ENCODE measurements at regions not wholly inside any gene's neighbourhood (a gene's known extent, or its start where the extent isn't known, plus 50 kb on each side); places are given as distances from the start of the nearest gene placed in this dataset.

DNA sequence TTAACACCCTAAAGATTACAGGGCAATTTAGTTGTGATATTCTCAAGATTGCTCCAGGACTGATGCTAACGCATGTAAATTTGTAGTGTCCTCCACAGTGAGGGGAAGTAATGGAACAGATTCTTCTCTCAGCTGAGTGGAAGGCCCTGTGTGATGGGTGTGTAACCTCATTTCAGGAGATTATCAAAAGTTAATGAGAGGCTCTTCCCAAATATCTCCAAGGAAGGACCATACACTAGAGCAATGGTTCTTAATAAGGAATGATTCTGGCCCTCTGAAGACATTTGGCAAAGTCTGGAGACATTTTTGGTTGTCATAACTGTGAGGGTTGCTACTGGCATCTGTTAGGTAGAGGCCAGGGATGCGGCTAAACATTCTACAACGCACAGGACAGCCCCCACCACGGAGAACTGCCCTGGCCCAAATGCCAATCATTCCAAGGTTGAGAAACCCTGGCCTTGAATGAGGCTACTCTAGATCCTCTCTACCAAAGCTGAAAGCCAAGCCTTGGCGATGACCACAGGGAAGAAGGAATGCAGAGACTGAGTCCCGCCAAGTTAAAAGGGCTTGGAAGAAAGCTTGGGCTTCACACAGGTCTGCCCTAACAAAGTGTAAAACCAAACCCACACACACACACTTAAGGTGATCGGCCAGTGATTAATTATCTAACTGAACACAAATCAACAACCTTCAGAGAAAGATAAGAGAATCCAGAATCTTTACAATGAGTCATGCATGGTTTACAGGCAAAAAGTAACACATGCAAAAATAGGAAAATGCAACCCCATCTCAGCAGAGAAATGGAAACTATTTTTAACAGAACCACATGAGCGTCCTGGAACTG, 135.8 kb downstream of the SYF2 start:
- no peak overlapping the region for H3K27ac ChIP-seq
- ChIA-PET POLR2A (no interaction called here), CTCF (interaction anchor here (0.7 to 1.5 kb wide), 5 partner anchors 9 to 247 kb away, joined by 3 to 5 read pairs (median 3); partner anchors contain the start of gene RUNX3)
- TF ChIP-seq, protein P1, sequence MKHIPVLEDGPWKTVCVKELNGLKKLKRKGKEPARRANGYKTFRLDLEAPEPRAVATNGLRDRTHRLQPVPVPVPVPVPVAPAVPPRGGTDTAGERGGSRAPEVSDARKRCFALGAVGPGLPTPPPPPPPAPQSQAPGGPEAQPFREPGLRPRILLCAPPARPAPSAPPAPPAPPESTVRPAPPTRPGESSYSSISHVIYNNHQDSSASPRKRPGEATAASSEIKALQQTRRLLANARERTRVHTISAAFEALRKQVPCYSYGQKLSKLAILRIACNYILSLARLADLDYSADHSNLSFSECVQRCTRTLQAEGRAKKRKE (CRISPR knock-in tag; IDR thresholded peaks at IDR 0.05; ENCODE audit: low read depth): no peak
- TF ChIP-seq RAD21 (conservative IDR thresholded peaks at IDR 0.05 in 1 of 2, IDR thresholded peaks at IDR 0.05 in 1 of 2) (no peak), PHF8 (IDR thresholded peaks at IDR 0.05; ENCODE audit: borderline replicate concordance, low read depth) (no peak), GATA3 (IDR thresholded peaks at IDR 0.05; ENCODE audit: borderline replicate concordance) (no peak), NPAS2 (CRISPR knock-in tag; IDR thresholded peaks at IDR 0.05; ENCODE audit: borderline replicate concordance) (no peak), HDAC2 (IDR thresholded peaks at IDR 0.05) (no peak), NR3C1 (IDR thresholded peaks at IDR 0.05) (no peak), RFX5 (IDR thresholded peaks at IDR 0.05) (no peak), ZC3H11A (IDR thresholded peaks at IDR 0.05) (no peak), BHLHE40 (IDR thresholded peaks at IDR 0.05; ENCODE audit: low read depth, low read length) (no peak), ZNF302 (CRISPR knock-in tag; IDR thresholded peaks at IDR 0.05) (no peak), MAFK (IDR thresholded peaks at IDR 0.05; ENCODE audit: partially characterized antibody) (no peak), HOXB5 (CRISPR knock-in tag; IDR thresholded peaks at IDR 0.05) (no peak), KDM1A (IDR thresholded peaks at IDR 0.05; ENCODE audit: low read depth) (no peak)
- TF ChIP-seq, protein P2, sequence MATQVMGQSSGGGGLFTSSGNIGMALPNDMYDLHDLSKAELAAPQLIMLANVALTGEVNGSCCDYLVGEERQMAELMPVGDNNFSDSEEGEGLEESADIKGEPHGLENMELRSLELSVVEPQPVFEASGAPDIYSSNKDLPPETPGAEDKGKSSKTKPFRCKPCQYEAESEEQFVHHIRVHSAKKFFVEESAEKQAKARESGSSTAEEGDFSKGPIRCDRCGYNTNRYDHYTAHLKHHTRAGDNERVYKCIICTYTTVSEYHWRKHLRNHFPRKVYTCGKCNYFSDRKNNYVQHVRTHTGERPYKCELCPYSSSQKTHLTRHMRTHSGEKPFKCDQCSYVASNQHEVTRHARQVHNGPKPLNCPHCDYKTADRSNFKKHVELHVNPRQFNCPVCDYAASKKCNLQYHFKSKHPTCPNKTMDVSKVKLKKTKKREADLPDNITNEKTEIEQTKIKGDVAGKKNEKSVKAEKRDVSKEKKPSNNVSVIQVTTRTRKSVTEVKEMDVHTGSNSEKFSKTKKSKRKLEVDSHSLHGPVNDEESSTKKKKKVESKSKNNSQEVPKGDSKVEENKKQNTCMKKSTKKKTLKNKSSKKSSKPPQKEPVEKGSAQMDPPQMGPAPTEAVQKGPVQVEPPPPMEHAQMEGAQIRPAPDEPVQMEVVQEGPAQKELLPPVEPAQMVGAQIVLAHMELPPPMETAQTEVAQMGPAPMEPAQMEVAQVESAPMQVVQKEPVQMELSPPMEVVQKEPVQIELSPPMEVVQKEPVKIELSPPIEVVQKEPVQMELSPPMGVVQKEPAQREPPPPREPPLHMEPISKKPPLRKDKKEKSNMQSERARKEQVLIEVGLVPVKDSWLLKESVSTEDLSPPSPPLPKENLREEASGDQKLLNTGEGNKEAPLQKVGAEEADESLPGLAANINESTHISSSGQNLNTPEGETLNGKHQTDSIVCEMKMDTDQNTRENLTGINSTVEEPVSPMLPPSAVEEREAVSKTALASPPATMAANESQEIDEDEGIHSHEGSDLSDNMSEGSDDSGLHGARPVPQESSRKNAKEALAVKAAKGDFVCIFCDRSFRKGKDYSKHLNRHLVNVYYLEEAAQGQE (IDR thresholded peaks at IDR 0.05): no peak
- TF ChIP-seq, protein P3, sequence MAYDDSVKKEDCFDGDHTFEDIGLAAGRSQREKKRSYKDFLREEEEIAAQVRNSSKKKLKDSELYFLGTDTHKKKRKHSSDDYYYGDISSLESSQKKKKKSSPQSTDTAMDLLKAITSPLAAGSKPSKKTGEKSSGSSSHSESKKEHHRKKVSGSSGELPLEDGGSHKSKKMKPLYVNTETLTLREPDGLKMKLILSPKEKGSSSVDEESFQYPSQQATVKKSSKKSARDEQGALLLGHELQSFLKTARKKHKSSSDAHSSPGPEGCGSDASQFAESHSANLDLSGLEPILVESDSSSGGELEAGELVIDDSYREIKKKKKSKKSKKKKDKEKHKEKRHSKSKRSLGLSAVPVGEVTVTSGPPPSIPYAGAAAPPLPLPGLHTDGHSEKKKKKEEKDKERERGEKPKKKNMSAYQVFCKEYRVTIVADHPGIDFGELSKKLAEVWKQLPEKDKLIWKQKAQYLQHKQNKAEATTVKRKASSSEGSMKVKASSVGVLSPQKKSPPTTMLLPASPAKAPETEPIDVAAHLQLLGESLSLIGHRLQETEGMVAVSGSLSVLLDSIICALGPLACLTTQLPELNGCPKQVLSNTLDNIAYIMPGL (CRISPR knock-in tag; IDR thresholded peaks at IDR 0.05; ENCODE audit: borderline replicate concordance): no peak
- H3K9me3 ChIP-seq: no peaks in the 10 kb centered on the region
- ATAC-seq: no peak
- H3K4me2 ChIP-seq: no peak overlapping the region
- no peak overlapping the region for H3K4me3 ChIP-seq
- 59% methylated on average over 8 of the region's 8 CpGs for WGBS (ENCODE audit: missing lambda C conversion rate)
- H3K4me1 ChIP-seq: peaks cover under 1% of the 10 kb centered on the region; the same call in 1 of the 3 replicates
- FAIRE-seq: no peak
- no peak for DNase-seq (ENCODE audit: low read depth in 1 of 2, low spot score in 1 of 2)

DNA sequence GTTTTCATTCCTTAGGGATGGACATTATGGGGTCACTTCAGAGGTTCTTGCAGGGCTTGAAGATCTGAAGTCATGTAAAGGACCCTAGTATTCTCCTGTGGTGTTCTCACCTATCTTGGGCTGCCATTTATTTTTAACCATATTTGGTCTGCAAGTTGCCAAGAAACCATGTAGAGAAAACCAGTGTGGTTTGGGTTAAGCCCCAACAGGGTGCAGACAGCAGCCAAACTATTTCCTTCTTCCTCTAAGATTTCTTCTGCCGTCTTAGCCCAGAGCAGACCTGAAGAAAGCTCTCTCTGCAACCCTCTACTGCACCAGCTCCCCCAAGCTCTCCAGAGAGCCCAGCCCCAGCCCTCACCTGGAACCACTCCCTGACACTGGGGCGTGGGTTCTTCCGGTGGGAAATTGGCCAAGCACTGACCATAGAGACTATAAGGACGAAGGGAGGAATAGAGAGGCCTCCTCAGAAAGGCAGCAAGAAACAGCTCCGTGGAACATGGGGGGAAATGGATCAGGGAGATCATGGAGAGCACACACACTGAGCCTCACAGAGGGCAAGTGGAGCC, 136.6 kb downstream of the SYF2 start:
- WGBS (ENCODE audit: missing lambda C conversion rate): 57% methylated on average over 4 of the region's 5 CpGs
- no peak overlapping the region for H3K4me2 ChIP-seq
- ChIA-PET POLR2A (no interaction called here), CTCF (interaction anchor here (0.7 to 1.4 kb wide), 3 partner anchors 8 to 246 kb away, joined by 3 to 4 read pairs (median 3); no protein-coding TSS in a partner anchor)
- H3K4me3 ChIP-seq: no peak overlapping the region
- FAIRE-seq: no peak
- no peak overlapping the region for H3K27ac ChIP-seq
- H3K9me3 ChIP-seq: no peaks in the 10 kb centered on the region
- ATAC-seq: no peak
- peaks cover 5% of the 10 kb centered on the region; the same call in 1 of the 3 replicates for H3K4me1 ChIP-seq
- no peak for DNase-seq (ENCODE audit: low read depth in 1 of 2, low spot score in 1 of 2)
- TF ChIP-seq EHF (CRISPR knock-in tag; IDR thresholded peaks at IDR 0.05) (no peak), ESRRA (IDR thresholded peaks at IDR 0.05; ENCODE audit: borderline replicate concordance, low read length) (no peak), ZSCAN20 (CRISPR knock-in tag; IDR thresholded peaks at IDR 0.05) (no peak), HOXB5 (CRISPR knock-in tag; IDR thresholded peaks at IDR 0.05) (no peak), RCOR1 (IDR thresholded peaks at IDR 0.05; ENCODE audit: low read depth, low read length) (no peak), RFX5 (IDR thresholded peaks at IDR 0.05) (no peak), CHD2 (IDR thresholded peaks at IDR 0.05; ENCODE audit: low read length, partially characterized antibody) (no peak), CHD4 (IDR thresholded peaks at IDR 0.05; ENCODE audit: borderline replicate concordance) (no peak), SMC3 (IDR thresholded peaks at IDR 0.05) (no peak), RNF2 (IDR thresholded peaks at IDR 0.05; ENCODE audit: borderline replicate concordance, low read depth) (no peak)
- TF ChIP-seq, protein P4, sequence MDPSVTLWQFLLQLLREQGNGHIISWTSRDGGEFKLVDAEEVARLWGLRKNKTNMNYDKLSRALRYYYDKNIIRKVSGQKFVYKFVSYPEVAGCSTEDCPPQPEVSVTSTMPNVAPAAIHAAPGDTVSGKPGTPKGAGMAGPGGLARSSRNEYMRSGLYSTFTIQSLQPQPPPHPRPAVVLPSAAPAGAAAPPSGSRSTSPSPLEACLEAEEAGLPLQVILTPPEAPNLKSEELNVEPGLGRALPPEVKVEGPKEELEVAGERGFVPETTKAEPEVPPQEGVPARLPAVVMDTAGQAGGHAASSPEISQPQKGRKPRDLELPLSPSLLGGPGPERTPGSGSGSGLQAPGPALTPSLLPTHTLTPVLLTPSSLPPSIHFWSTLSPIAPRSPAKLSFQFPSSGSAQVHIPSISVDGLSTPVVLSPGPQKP (IDR thresholded peaks at IDR 0.05; ENCODE audit: low read depth, low read length): no peak
- TF ChIP-seq, protein P5, sequence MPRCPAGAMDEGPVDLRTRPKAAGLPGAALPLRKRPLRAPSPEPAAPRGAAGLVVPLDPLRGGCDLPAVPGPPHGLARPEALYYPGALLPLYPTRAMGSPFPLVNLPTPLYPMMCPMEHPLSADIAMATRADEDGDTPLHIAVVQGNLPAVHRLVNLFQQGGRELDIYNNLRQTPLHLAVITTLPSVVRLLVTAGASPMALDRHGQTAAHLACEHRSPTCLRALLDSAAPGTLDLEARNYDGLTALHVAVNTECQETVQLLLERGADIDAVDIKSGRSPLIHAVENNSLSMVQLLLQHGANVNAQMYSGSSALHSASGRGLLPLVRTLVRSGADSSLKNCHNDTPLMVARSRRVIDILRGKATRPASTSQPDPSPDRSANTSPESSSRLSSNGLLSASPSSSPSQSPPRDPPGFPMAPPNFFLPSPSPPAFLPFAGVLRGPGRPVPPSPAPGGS (IDR thresholded peaks at IDR 0.05): no peak
- TF ChIP-seq, protein P1 (CRISPR knock-in tag; IDR thresholded peaks at IDR 0.05; ENCODE audit: low read depth): no peak

Measured in A549 (cell line).